Gastroesophageal sphincter (tissue), 3 donors: ENCODE measurements at regions not wholly inside any gene's neighbourhood (a gene's known extent, or its start where the extent isn't known, plus 50 kb on each side); places are given as distances from the start of the nearest gene placed in this dataset.

ENCODE experiments used
- CTCF ChIP-seq, 4 experiments: fragments of 200-600 bp in 2 of 4; fragments of 450-650 bp in 2 of 4; sonication (generic) in 1 of 4; IDR thresholded peaks; one replicate each; pipeline ENCODE4 v1.5.1; 2017 to 2019; ENCODE audit warnings: antibody characterized with exemption in 4 of 4, mild to moderate bottlenecking in 2 of 4, moderate library complexity in 2 of 4
- EP300 ChIP-seq: sonication (generic); formaldehyde crosslinking; IDR thresholded peaks from one replicate; pipeline ENCODE4 v1.6.1; 2017; ENCODE audit warnings: antibody characterized with exemption, mild to moderate bottlenecking

GRCh38 chr7:101718363-101719122 is 89.4 kb upstream of the MYL10 start:
- TF ChIP-seq CTCF (IDR thresholded peaks at IDR 0.05) = no peak
- no peak for TF ChIP-seq EP300
